ENCODE measurements at regions not wholly inside any gene's neighbourhood (a gene's known extent, or its start where the extent isn't known, plus 50 kb on each side); places are given as distances from the start of the nearest gene placed in this dataset.

- no peak overlapping the region for H4K5ac ChIP-seq (ENCODE audit: low read depth, low read length)
- no peak overlapping the region for H2AFZ ChIP-seq (replicated peaks; ENCODE audit: low read length, poor library complexity)
- no peak overlapping the region for H3K27ac ChIP-seq (ENCODE audit: insufficient read depth, low read length)
- no peak overlapping the region for H4K91ac ChIP-seq (ENCODE audit: insufficient read depth, low read depth, low read length)
- no TSS peak for BruUV-seq (replicated peaks)
- no peak overlapping the region for H2AK9ac ChIP-seq (replicated peaks; ENCODE audit: low read depth, low read length, poor library complexity)
- H3K9me3 ChIP-seq (ENCODE audit: control insufficient read depth, insufficient read depth, low read length), result no peaks in the 10 kb centered on the region
- H3K9ac ChIP-seq (ENCODE audit: low read depth, low read length), result no peak overlapping the region
- no peaks in the 10 kb centered on the region for H4K20me1 ChIP-seq (ENCODE audit: insufficient read depth, low read length)
- POLR2A ChIA-PET (ENCODE audit: unreplicated experiment), result no interaction called here
- no peak overlapping the region for H2BK15ac ChIP-seq (ENCODE audit: low read depth, low read length)
- H3K4ac ChIP-seq (ENCODE audit: low read depth, low read length), result no peak overlapping the region
- no peak overlapping the region for H3K14ac ChIP-seq (replicated peaks; ENCODE audit: low read depth, low read length)
- WGBS, 2 experiments (ENCODE audit: extremely low coverage in 2 of 2, insufficient read length in 1 of 2), result 100% methylated on average over 5 of the region's 10 CpGs; no CpG with 5 or more reads in 1 of the 2 experiments
- no peak for ATAC-seq (ENCODE audit: low read depth)
- H3K4me2 ChIP-seq (ENCODE audit: low read depth, low read length), result no peak overlapping the region
- H3K27me3 ChIP-seq (ENCODE audit: control insufficient read depth, insufficient read depth, low read length), result no peaks in the 10 kb centered on the region
- H2AK5ac ChIP-seq (ENCODE audit: low read depth, low read length), result no peak overlapping the region
- H4K8ac ChIP-seq (ENCODE audit: low read depth in 2 of 2, low read length in 2 of 2), result no peak overlapping the region
- dilution Hi-C loops (cut with HindIII; ENCODE audit: low sequenced_read_pairs, unreplicated experiment), result no loop called here
- peaks cover 6% of the 10 kb centered on the region for H3K4me1 ChIP-seq (ENCODE audit: control insufficient read depth, insufficient read depth, low read length)
- no peaks in the 10 kb centered on the region; a peak in 1 of 4 replicates for H3K79me1 ChIP-seq (ENCODE audit: low read depth in 1 of 2, low read length in 2 of 2)
- no peak overlapping the region for H3K18ac ChIP-seq (ENCODE audit: low read depth, low read length)
- no peak for DNase-seq
- in situ Hi-C loops (cut with MboI; ENCODE audit: low sequenced_read_pairs), result loop anchor here (5.0 kb wide), 1 partner anchor 143 kb away; no protein-coding TSS in a partner anchor
- no peaks in the 10 kb centered on the region for H3K36me3 ChIP-seq (ENCODE audit: control insufficient read depth, insufficient read depth, low read length)
- H2BK20ac ChIP-seq (ENCODE audit: low read depth, low read length), result no peak overlapping the region
- no peak overlapping the region for H2BK5ac ChIP-seq (ENCODE audit: low read depth, low read length, poor library complexity, severe bottlenecking)
- no peak overlapping the region for H3K23ac ChIP-seq (ENCODE audit: low read depth, low read length)
- no peak overlapping the region for H3K4me3 ChIP-seq (ENCODE audit: insufficient read depth, low read depth, low read length)
- no peak overlapping the region for H3K56ac ChIP-seq (ENCODE audit: extremely low read depth, insufficient read depth, low read length)
- CTCF ChIA-PET, result no interaction called here
- no peak overlapping the region for H2BK120ac ChIP-seq (ENCODE audit: low read depth, low read length)
- TF ChIP-seq POLR2A (IDR thresholded peaks at IDR 0.05; ENCODE audit: low read depth, low read length) (no peak), MXI1 (IDR thresholded peaks at IDR 0.05; ENCODE audit: borderline replicate concordance, low read depth, low read length) (no peak), FOS (IDR thresholded peaks at IDR 0.05; ENCODE audit: low read depth, low read length) (no peak), USF2 (IDR thresholded peaks at IDR 0.05; ENCODE audit: low read depth, low read length) (no peak), CTCF (conservative IDR thresholded peaks at IDR 0.05; ENCODE audit: low read depth, low read length) (no peak), ELK1 (IDR thresholded peaks at IDR 0.05; ENCODE audit: borderline replicate concordance, low read depth, low read length) (no peak), MAFK (IDR thresholded peaks at IDR 0.05; ENCODE audit: low read depth, low read length) (no peak)
- intact Hi-C loops (cut with micrococcal nuclease), result loop anchor here (5.0 kb wide), 1 partner anchor 373 kb away; no protein-coding TSS in a partner anchor
- H3K9me1 ChIP-seq (ENCODE audit: insufficient read depth, low read length), result peaks cover 9% of the 10 kb centered on the region
Measured at GRCh38 chr9:759983-760736, 81.3 kb upstream of the DMRT1 start.

All from IMR-90 (cell line).